Activated CD4-positive, alpha-beta T cell treated with anti-CD3 and anti-CD28 coated beads for 36 hours (primary cell): ENCODE measurements at regions not wholly inside any gene's neighbourhood (a gene's known extent, or its start where the extent isn't known, plus 50 kb on each side); places are given as distances from the start of the nearest gene placed in this dataset.

Experiments
- ATAC-seq: fragments of 200-7000 bp; cut with Tn5 transposase; one replicate; pipeline ENCODE4 v1.10.0; 2021; ENCODE audit warnings: mild to moderate bottlenecking, moderate library complexity
- CTCF ChIA-PET: fragments of 350-600 bp; sonication (Branson Sonifier 250); formaldehyde crosslinking; loops from one replicate; lab custom pipeline; 2021; ENCODE audit warnings: antibody characterized with exemption; lab: Charles Lee
- POLR2A ChIA-PET: fragments of 350-600 bp; sonication (Branson Sonifier 250); formaldehyde crosslinking; loops from one replicate; lab custom pipeline; 2021; ENCODE audit warnings: antibody characterized with exemption, inconsistent platforms; lab: Charles Lee
- DNase-seq: peaks from one replicate; pipeline ENCODE4 v3.0.0-alpha.2; 2020
- H3K27ac Mint-ChIP-seq: one replicate; pipeline ENCODE4 v1.8.0; 2021; ENCODE audit warnings: mixed read lengths
- H3K27me3 Mint-ChIP-seq: one replicate; pipeline ENCODE4 v1.8.0; 2021; ENCODE audit warnings: mixed read lengths
- H3K36me3 Mint-ChIP-seq: one replicate; pipeline ENCODE4 v1.8.0; 2021; ENCODE audit warnings: low read depth, mixed read lengths
- H3K4me1 Mint-ChIP-seq: one replicate; pipeline ENCODE4 v1.8.0; 2021; ENCODE audit warnings: mixed read lengths
- H3K4me3 Mint-ChIP-seq: one replicate; pipeline ENCODE4 v1.8.0; 2021; ENCODE audit warnings: mild to moderate bottlenecking, moderate library complexity, mixed read lengths
- H3K9me3 Mint-ChIP-seq: one replicate; pipeline ENCODE4 v1.8.0; 2021; ENCODE audit warnings: low read depth, mixed read lengths
- intact Hi-C, 2 experiments: fragments of 100-400 bp; cut with DNase I in 1 of 2; cut with micrococcal nuclease in 1 of 2; formaldehyde crosslinking; loops; one replicate each; pipeline versions ENCODE4 v1.14.2 to v1.15.1; 2022 to 2024; cut with DNase I, micrococcal nuclease

GRCh38 chr20:39581034-39581433 is 618.9 kb downstream of the DHX35 start:
- DNase-seq: no peak
- POLR2A ChIA-PET: no interaction called here
- Mint-ChIP-seq H3K4me1 (no peaks in the 10 kb centered on the region), H3K27ac (no peak overlapping the region), H3K9me3 (no peaks in the 10 kb centered on the region), H3K4me3 (no peak overlapping the region), H3K36me3 (no peaks in the 10 kb centered on the region), H3K27me3 (no peaks in the 10 kb centered on the region)
- CTCF ChIA-PET: no interaction called here
- intact Hi-C loops: no loop called here
- ATAC-seq: no peak

- ATAC-seq (no peak), DNase-seq (no peak)
- Mint-ChIP-seq H3K9me3 (peaks cover 2% of the 10 kb centered on the region), H3K36me3 (no peaks in the 10 kb centered on the region), H3K27me3 (no peaks in the 10 kb centered on the region), H3K27ac (no peak overlapping the region), H3K4me3 (no peak overlapping the region), H3K4me1 (no peaks in the 10 kb centered on the region)
- intact Hi-C loops: no loop called here
- ChIA-PET CTCF (no interaction called here), POLR2A (no interaction called here)
These were observed 614.6 kb downstream of the DHX35 start for GRCh38 chr20:39576771-39577170.

- intact Hi-C loops: no loop called here
- CTCF ChIA-PET: interaction anchor here (0.5 kb wide), 1 partner anchor 470 kb away, joined by 3 read pairs; no protein-coding TSS in a partner anchor
These were observed 611.9 kb downstream of the DHX35 start for GRCh38 chr20:39574061-39574460.

GRCh38 chr20:39571171-39571570 is 609.0 kb downstream of the DHX35 start:
- H3K4me3 Mint-ChIP-seq: no peak overlapping the region
- POLR2A ChIA-PET: no interaction called here

More at GRCh38 chr20:39574061-39574460, 611.9 kb downstream of the DHX35 start:
- Mint-ChIP-seq H3K27me3 (peaks cover 2% of the 10 kb centered on the region), H3K27ac (no peak overlapping the region), H3K4me1 (no peaks in the 10 kb centered on the region), H3K36me3 (no peaks in the 10 kb centered on the region), H3K4me3 (no peak overlapping the region), H3K9me3 (peaks cover 2% of the 10 kb centered on the region)
- ATAC-seq (no peak), DNase-seq (no peak)
- POLR2A ChIA-PET: no interaction called here

GRCh38 chr20:39568109-39568508 is 606.0 kb downstream of the DHX35 start:
- no peaks in the 10 kb centered on the region for H3K36me3 Mint-ChIP-seq
- DNase-seq (no peak), ATAC-seq (no peak)
- no peak overlapping the region for H3K27ac Mint-ChIP-seq
- H3K4me1 Mint-ChIP-seq: no peaks in the 10 kb centered on the region
- POLR2A ChIA-PET: no interaction called here
- no peak overlapping the region for H3K4me3 Mint-ChIP-seq
- peaks cover 2% of the 10 kb centered on the region for H3K27me3 Mint-ChIP-seq
- CTCF ChIA-PET: no interaction called here
- no peaks in the 10 kb centered on the region for H3K9me3 Mint-ChIP-seq
- intact Hi-C loops: no loop called here

More at GRCh38 chr20:39571171-39571570, 609.0 kb downstream of the DHX35 start:
- no peaks in the 10 kb centered on the region for H3K36me3 Mint-ChIP-seq
- intact Hi-C loops: no loop called here
- ATAC-seq (no peak), DNase-seq (no peak)
- H3K9me3 Mint-ChIP-seq: peaks cover 2% of the 10 kb centered on the region
- H3K4me1 Mint-ChIP-seq: no peaks in the 10 kb centered on the region
- CTCF ChIA-PET: no interaction called here
- H3K27ac Mint-ChIP-seq: no peak overlapping the region
- H3K27me3 Mint-ChIP-seq: peaks cover 2% of the 10 kb centered on the region

- intact Hi-C loops: no loop called here
- CTCF ChIA-PET: no interaction called here
- H3K27ac Mint-ChIP-seq: no peak overlapping the region
- no peaks in the 10 kb centered on the region for H3K27me3 Mint-ChIP-seq
- no peaks in the 10 kb centered on the region for H3K4me1 Mint-ChIP-seq
- POLR2A ChIA-PET: no interaction called here
- ATAC-seq (peak; percentile 74), DNase-seq (peak; percentile 19)
- no peaks in the 10 kb centered on the region for H3K36me3 Mint-ChIP-seq
- no peak overlapping the region for H3K4me3 Mint-ChIP-seq
- no peaks in the 10 kb centered on the region for H3K9me3 Mint-ChIP-seq
These were observed 601.2 kb downstream of the DHX35 start for GRCh38 chr20:39563349-39563748.

GRCh38 chr20:39554341-39554740 is 592.2 kb downstream of the DHX35 start:
- Mint-ChIP-seq H3K27me3 (no peaks in the 10 kb centered on the region), H3K4me3 (no peak overlapping the region), H3K27ac (no peak overlapping the region), H3K4me1 (no peaks in the 10 kb centered on the region), H3K36me3 (no peaks in the 10 kb centered on the region), H3K9me3 (peaks cover 2% of the 10 kb centered on the region)
- ChIA-PET POLR2A (no interaction called here), CTCF (interaction anchor here (0.6 kb wide), 1 partner anchor 320 kb away, joined by 3 read pairs; no protein-coding TSS in a partner anchor)
- DNase-seq: no peak
- intact Hi-C loops: no loop called here
- ATAC-seq: no peak

GRCh38 chr20:39553120-39553519 is 591.0 kb downstream of the DHX35 start:
- no peak for ATAC-seq
- H3K36me3 Mint-ChIP-seq: no peaks in the 10 kb centered on the region
- intact Hi-C loops: no loop called here
- H3K4me1 Mint-ChIP-seq: no peaks in the 10 kb centered on the region
- DNase-seq: no peak
- no peak overlapping the region for H3K27ac Mint-ChIP-seq
- no peak overlapping the region for H3K4me3 Mint-ChIP-seq
- CTCF ChIA-PET: no interaction called here
- no peaks in the 10 kb centered on the region for H3K27me3 Mint-ChIP-seq
- H3K9me3 Mint-ChIP-seq: peaks cover 2% of the 10 kb centered on the region
- POLR2A ChIA-PET: no interaction called here

- Mint-ChIP-seq H3K4me1 (no peaks in the 10 kb centered on the region), H3K36me3 (no peaks in the 10 kb centered on the region), H3K27me3 (no peaks in the 10 kb centered on the region), H3K4me3 (no peak overlapping the region), H3K9me3 (no peaks in the 10 kb centered on the region), H3K27ac (no peak overlapping the region)
- intact Hi-C loops: no loop called here
- ATAC-seq (no peak), DNase-seq (no peak)
- POLR2A ChIA-PET: no interaction called here
- CTCF ChIA-PET: no interaction called here
These were observed 587.6 kb downstream of the DHX35 start for GRCh38 chr20:39549733-39550132.

- no peak overlapping the region for H3K4me3 Mint-ChIP-seq
- no peak for ATAC-seq
- H3K4me1 Mint-ChIP-seq: no peaks in the 10 kb centered on the region
- intact Hi-C loops: no loop called here
- ChIA-PET POLR2A (no interaction called here), CTCF (no interaction called here)
- no peak overlapping the region for H3K27ac Mint-ChIP-seq
- no peaks in the 10 kb centered on the region for H3K9me3 Mint-ChIP-seq
- H3K27me3 Mint-ChIP-seq: peaks cover 3% of the 10 kb centered on the region
- DNase-seq: no peak
- H3K36me3 Mint-ChIP-seq: no peaks in the 10 kb centered on the region
These were observed 585.6 kb downstream of the DHX35 start for GRCh38 chr20:39547546-39548408.

GRCh38 chr20:39541136-39541803 is 579.1 kb downstream of the DHX35 start:
- intact Hi-C loops: no loop called here
- H3K4me1 Mint-ChIP-seq: no peaks in the 10 kb centered on the region
- no peaks in the 10 kb centered on the region for H3K9me3 Mint-ChIP-seq
- no peak overlapping the region for H3K27ac Mint-ChIP-seq
- ChIA-PET CTCF (no interaction called here), POLR2A (no interaction called here)
- H3K4me3 Mint-ChIP-seq: no peak overlapping the region
- DNase-seq: no peak
- ATAC-seq: no peak
- H3K36me3 Mint-ChIP-seq: no peaks in the 10 kb centered on the region
- peaks cover 3% of the 10 kb centered on the region for H3K27me3 Mint-ChIP-seq

- Mint-ChIP-seq H3K27me3 (no peaks in the 10 kb centered on the region), H3K4me3 (no peak overlapping the region), H3K27ac (no peak overlapping the region), H3K9me3 (no peaks in the 10 kb centered on the region), H3K4me1 (no peaks in the 10 kb centered on the region), H3K36me3 (no peaks in the 10 kb centered on the region)
- POLR2A ChIA-PET: no interaction called here
- intact Hi-C loops: loop anchor here in 1 of 2 experiments (10.0 kb wide), 1 partner anchor 56 kb away; no protein-coding TSS in a partner anchor
- CTCF ChIA-PET: interaction anchor here (1.4 kb wide), 1 partner anchor 41 kb away, joined by 3 read pairs; no protein-coding TSS in a partner anchor
- no peak for DNase-seq
- no peak for ATAC-seq
These were observed 576.2 kb downstream of the DHX35 start for GRCh38 chr20:39538317-39538716.
